ENCODE measurements at regions not wholly inside any gene's neighbourhood (a gene's known extent, or its start where the extent isn't known, plus 50 kb on each side); places are given as distances from the start of the nearest gene placed in this dataset.

DNA sequence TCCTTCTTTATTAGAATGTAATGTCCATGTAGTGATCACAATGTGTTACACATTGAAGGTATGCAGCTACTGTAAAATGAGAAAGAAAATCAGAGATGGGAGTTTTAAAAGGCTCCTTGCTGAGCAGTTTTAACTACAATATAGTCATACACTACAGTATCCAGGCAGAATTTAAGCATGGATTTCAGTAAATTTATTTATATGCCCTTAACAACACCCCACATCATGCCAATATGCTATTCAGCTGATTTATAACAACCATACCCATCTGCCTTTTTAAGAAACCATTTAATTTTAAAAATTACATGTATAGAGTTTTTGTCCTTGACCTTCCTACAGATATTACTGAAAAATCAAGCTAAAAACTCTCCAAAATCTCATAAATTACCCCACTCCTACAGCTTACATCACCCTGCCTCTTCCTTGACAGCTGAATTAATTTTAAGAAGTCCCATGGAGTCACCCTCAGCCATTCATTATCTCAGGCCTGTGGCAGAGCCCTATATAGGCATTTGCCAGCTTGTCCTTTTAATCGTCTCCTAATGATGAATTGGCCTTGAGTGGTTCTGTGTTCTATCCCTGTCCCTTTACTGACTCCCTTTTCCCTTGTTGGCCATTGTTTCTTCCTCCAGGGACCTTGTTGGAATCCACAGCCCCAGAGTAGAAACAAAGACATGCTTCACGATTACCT, 797.6 kb upstream of the ARRDC4 start:
- Histone ChIP-seq H3K27ac (no peak overlapping the region), H3K36me3 (no peaks in the 10 kb centered on the region), H3K9me3 (no peaks in the 10 kb centered on the region), H3K4me3 (no peak overlapping the region), H3K27me3 (no peaks in the 10 kb centered on the region), H3K4me1 (no peaks in the 10 kb centered on the region)
- TF ChIP-seq, protein P1, sequence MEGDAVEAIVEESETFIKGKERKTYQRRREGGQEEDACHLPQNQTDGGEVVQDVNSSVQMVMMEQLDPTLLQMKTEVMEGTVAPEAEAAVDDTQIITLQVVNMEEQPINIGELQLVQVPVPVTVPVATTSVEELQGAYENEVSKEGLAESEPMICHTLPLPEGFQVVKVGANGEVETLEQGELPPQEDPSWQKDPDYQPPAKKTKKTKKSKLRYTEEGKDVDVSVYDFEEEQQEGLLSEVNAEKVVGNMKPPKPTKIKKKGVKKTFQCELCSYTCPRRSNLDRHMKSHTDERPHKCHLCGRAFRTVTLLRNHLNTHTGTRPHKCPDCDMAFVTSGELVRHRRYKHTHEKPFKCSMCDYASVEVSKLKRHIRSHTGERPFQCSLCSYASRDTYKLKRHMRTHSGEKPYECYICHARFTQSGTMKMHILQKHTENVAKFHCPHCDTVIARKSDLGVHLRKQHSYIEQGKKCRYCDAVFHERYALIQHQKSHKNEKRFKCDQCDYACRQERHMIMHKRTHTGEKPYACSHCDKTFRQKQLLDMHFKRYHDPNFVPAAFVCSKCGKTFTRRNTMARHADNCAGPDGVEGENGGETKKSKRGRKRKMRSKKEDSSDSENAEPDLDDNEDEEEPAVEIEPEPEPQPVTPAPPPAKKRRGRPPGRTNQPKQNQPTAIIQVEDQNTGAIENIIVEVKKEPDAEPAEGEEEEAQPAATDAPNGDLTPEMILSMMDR (IDR thresholded peaks at IDR 0.05) = no peak
- intact Hi-C loops (cut with DNase I) = no loop called here
- no peak for DNase-seq (ENCODE audit: low spot score in 2 of 2)

DNA sequence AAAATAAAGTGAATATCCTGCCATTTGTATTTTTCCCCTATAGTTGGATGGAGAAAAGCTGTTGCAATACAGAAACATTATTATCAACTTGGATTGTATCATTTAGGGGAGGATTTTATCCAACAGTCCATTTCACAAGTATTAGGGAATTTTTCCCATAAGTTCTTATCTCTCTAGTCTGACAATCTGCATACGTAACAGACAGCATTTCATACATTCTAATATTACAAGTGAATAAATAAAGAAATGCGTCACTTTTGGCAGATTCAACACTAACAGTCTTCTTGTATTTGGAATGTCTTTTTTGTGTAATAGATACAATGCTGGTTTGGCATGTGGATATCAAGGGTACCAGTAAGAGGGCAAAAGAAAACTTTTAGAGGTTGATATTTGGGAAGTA, 795.3 kb upstream of the ARRDC4 start:
- TF ChIP-seq, protein P1 (IDR thresholded peaks at IDR 0.05) = no peak
- no peaks in the 10 kb centered on the region for H3K9me3 ChIP-seq
- no peak overlapping the region for H3K27ac ChIP-seq
- DNase-seq (ENCODE audit: low spot score in 2 of 2) = no peak
- no peaks in the 10 kb centered on the region for H3K27me3 ChIP-seq
- intact Hi-C loops (cut with DNase I) = no loop called here
- no peaks in the 10 kb centered on the region for H3K4me1 ChIP-seq
- no peak overlapping the region for H3K4me3 ChIP-seq
- no peaks in the 10 kb centered on the region for H3K36me3 ChIP-seq

DNA sequence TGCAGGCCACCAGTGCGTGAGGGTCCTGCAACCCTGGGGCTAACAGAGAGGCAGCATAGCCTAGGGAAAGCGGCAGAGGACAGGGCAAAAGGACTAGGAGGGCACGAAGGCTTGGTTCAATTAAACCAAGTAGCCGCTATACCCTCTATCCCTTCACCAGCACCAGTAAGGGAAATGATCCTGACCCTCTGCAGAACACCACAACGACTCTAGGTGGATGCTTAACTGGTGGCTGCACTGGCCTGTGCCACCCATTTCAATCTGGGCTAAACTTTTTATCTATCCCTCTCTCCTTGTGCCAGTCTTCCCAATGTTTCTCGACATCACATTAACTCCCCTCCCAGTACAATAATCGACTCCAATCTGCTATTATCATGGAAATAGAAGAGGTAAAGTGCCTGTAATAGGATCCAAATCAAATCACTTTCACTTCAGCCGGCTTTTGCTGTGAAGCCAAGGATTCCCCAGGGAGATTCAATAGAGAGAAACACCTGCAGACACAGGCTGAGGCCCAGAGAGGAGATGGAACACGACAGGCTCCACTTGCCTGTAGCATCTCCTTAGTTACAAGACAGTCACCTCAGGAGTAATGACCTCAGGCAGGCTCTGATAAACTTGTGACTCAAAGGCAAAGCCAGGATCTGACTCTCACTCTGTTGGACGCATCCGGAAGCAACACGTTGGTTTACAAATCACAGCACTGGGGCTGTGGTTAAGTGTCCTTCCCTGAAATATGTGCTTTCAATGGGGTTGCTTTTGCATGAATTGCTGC, 791.6 kb upstream of the ARRDC4 start:
- intact Hi-C loops (cut with DNase I) = no loop called here
- TF ChIP-seq, protein P1 (IDR thresholded peaks at IDR 0.05) = no peak

DNA sequence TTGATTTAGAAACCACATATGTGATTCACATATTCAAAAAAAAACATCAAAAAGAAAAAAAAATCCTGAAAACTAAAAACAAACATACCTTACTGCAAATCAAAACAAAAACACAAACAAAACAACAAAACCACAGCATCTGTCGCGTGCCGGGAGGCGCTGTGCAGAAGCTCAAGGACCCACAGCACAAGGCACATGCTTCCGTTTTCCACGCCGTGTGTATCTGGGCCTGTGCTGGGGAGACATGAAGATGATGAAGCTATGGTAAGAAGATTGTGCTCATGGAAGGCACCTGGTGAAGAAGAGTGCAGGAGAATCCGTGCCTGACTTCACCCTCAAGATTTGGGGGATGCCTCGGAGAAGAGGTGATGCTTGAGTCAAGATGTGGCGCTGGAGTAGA, 788.9 kb upstream of the ARRDC4 start:
- H3K4me3 ChIP-seq = no peak overlapping the region
- intact Hi-C loops (cut with DNase I) = no loop called here
- H3K36me3 ChIP-seq = no peaks in the 10 kb centered on the region
- H3K4me1 ChIP-seq = no peaks in the 10 kb centered on the region
- H3K9me3 ChIP-seq = no peaks in the 10 kb centered on the region
- H3K27ac ChIP-seq = no peak overlapping the region
- no peaks in the 10 kb centered on the region for H3K27me3 ChIP-seq
- DNase-seq (ENCODE audit: low spot score in 2 of 2) = no peak
- TF ChIP-seq, protein P1 (IDR thresholded peaks at IDR 0.05) = no peak

More for the DNA sequence above, 791.6 kb upstream of the ARRDC4 start:
- no peak overlapping the region for H3K27ac ChIP-seq
- no peak overlapping the region for H3K4me3 ChIP-seq
- no peaks in the 10 kb centered on the region for H3K9me3 ChIP-seq
- no peak for DNase-seq (ENCODE audit: low spot score in 2 of 2)
- H3K36me3 ChIP-seq = no peaks in the 10 kb centered on the region
- H3K4me1 ChIP-seq = no peaks in the 10 kb centered on the region
- no peaks in the 10 kb centered on the region for H3K27me3 ChIP-seq

DNA sequence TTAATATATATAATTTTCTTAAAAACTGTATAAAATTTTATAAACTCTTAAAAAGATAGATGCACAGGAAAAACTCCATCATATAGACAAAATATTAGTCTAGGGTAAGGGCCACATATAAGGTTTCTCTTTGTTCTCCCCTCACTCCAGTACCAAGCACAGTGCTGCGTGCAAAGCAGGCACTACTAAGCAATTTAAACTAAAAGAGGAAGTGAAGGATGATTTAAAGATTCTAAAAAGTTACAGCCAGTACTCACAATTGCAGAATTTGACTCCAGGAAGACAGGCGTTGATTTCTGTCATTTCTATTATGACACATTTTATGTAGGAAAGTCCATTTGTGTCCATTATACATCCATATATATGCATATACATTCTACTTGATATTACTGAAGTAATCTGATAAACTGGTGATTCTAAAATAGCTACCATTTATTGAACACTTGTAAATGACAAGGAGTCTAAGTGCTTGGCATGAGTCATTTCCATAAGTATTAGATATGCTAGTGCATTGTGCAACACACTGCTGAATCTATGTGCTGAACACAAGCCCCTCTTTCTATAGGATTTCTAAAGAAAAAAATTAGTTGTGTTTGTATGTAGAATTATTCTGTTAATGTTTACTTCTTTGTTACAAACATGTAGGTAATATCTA, 785.5 kb upstream of the ARRDC4 start:
- Histone ChIP-seq H3K9me3 (no peaks in the 10 kb centered on the region), H3K4me3 (no peak overlapping the region), H3K36me3 (no peaks in the 10 kb centered on the region), H3K27ac (no peak overlapping the region), H3K27me3 (no peaks in the 10 kb centered on the region), H3K4me1 (no peaks in the 10 kb centered on the region)
- intact Hi-C loops (cut with DNase I) = no loop called here
- DNase-seq (ENCODE audit: low spot score in 2 of 2) = no peak
- TF ChIP-seq, protein P1 (IDR thresholded peaks at IDR 0.05) = no peak
